WERI-Rb-1 (cell line): ENCODE measurements at regions not wholly inside any gene's neighbourhood (a gene's known extent, or its start where the extent isn't known, plus 50 kb on each side); places are given as distances from the start of the nearest gene placed in this dataset.
"Not testable (repeated sequence)": the region's sequence is repeated elsewhere in the genome, so short reads cannot be mapped to it uniquely, and the experiment has no call there.

Source experiments
- DNase-seq: peaks from one replicate; pipeline ENCODE4 v3.0.0-alpha.2; 2020
- H3K27ac ChIP-seq: fragments of 250-450 bp; sonication (Bioruptor Pico); 2 replicates; pipeline ENCODE4 v1.5.1; 2020; ENCODE audit warnings: mild to moderate bottlenecking, moderate library complexity
- H3K27me3 ChIP-seq: fragments of 250-450 bp; sonication (Bioruptor Pico); 2 replicates; pipeline ENCODE4 v1.5.1; 2021; ENCODE audit warnings: mild to moderate bottlenecking, low read depth, moderate library complexity; ENCODE audit not compliant: insufficient read depth, severe bottlenecking
- H3K36me3 ChIP-seq: fragments of 250-450 bp; sonication (Bioruptor Pico); 2 replicates; pipeline ENCODE4 v1.5.1; 2020; ENCODE audit warnings: mild to moderate bottlenecking, moderate library complexity
- H3K4me3 ChIP-seq: 2 replicates; pipeline ENCODE4 v1.5.1; 2011; ENCODE audit warnings: low read depth, mild to moderate bottlenecking, control low read depth, low read length
- H3K9me3 ChIP-seq: fragments of 250-450 bp; sonication (Bioruptor Pico); 2 replicates; pipeline ENCODE4 v1.5.1; 2021; ENCODE audit warnings: mild to moderate bottlenecking, moderate library complexity; ENCODE audit not compliant: severe bottlenecking
- TF ChIP-seq, protein P1 (sequence below): IDR thresholded peaks from 2 replicates; pipeline ENCODE4 v1.5.1; 2011; ENCODE audit warnings: low read depth, mild to moderate bottlenecking, control low read depth, inconsistent platforms, low read length

DNA sequence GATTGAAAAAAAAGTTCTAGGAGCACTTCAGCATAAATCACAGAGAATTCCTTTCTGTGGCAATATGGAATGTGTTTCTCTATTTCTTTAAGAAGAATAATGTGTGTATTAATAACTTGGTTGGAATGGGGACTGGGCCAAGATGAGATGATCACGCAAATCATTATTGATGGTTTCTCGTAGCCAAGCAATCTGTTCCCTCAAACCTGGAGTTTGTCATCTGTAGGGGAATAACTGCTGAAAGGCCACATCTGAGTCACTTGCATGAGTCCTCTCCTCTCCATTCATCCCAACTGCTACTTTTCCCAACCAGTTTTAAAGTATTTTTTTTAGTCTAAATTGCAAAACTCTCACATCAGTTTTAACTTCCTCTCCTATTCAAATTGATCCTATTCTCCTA, 480.4 kb downstream of the PLPP3 start:
- H3K27ac ChIP-seq, result no peak overlapping the region
- H3K36me3 ChIP-seq, result no peaks in the 10 kb centered on the region
- no peak for DNase-seq
- H3K4me3 ChIP-seq, result no peak overlapping the region
- H3K27me3 ChIP-seq, result no peaks in the 10 kb centered on the region
- H3K9me3 ChIP-seq, result no peaks in the 10 kb centered on the region
- TF ChIP-seq, protein P1, sequence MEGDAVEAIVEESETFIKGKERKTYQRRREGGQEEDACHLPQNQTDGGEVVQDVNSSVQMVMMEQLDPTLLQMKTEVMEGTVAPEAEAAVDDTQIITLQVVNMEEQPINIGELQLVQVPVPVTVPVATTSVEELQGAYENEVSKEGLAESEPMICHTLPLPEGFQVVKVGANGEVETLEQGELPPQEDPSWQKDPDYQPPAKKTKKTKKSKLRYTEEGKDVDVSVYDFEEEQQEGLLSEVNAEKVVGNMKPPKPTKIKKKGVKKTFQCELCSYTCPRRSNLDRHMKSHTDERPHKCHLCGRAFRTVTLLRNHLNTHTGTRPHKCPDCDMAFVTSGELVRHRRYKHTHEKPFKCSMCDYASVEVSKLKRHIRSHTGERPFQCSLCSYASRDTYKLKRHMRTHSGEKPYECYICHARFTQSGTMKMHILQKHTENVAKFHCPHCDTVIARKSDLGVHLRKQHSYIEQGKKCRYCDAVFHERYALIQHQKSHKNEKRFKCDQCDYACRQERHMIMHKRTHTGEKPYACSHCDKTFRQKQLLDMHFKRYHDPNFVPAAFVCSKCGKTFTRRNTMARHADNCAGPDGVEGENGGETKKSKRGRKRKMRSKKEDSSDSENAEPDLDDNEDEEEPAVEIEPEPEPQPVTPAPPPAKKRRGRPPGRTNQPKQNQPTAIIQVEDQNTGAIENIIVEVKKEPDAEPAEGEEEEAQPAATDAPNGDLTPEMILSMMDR, result no peak

DNA sequence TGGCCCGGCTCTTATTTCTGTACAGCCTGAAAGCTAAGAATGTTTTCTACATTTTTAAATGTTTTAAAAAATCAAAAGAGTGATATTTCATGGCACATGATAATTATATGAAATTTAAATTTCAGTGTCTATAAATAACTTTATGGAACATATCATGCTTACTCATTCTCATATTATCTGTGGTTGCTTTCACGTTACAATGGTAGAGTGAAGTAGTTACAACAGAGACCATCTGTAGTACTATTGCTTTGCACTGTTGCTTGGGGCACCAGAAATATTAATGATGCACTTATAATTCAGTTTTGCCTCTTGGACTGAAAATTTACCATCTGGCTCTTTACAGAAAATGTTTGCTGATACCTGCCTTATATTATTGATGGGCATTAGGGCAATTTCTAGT, 481.6 kb downstream of the PLPP3 start:
- no peaks in the 10 kb centered on the region for H3K36me3 ChIP-seq
- H3K27me3 ChIP-seq, result no peaks in the 10 kb centered on the region
- no peak for DNase-seq
- TF ChIP-seq, protein P1, result no peak
- H3K27ac ChIP-seq, result no peak overlapping the region
- H3K9me3 ChIP-seq, result no peaks in the 10 kb centered on the region
- no peak overlapping the region for H3K4me3 ChIP-seq

GRCh38 chr1:56095696-56096665, 483.4 kb downstream of the PLPP3 start:
- TF ChIP-seq, protein P1, result no peak
- H3K4me3 ChIP-seq, result no peak overlapping the region
- no peak for DNase-seq
- no peaks in the 10 kb centered on the region for H3K9me3 ChIP-seq
- no peak overlapping the region for H3K27ac ChIP-seq
- no peaks in the 10 kb centered on the region for H3K27me3 ChIP-seq
- H3K36me3 ChIP-seq, result no peaks in the 10 kb centered on the region

GRCh38 chr1:56094168-56094567, 485.2 kb downstream of the PLPP3 start:
- Histone ChIP-seq H3K27ac (no peak overlapping the region), H3K4me3 (no peak overlapping the region), H3K36me3 (no peaks in the 10 kb centered on the region), H3K27me3 (no peaks in the 10 kb centered on the region), H3K9me3 (no peaks in the 10 kb centered on the region)
- TF ChIP-seq, protein P1, result no peak
- no peak for DNase-seq

DNA sequence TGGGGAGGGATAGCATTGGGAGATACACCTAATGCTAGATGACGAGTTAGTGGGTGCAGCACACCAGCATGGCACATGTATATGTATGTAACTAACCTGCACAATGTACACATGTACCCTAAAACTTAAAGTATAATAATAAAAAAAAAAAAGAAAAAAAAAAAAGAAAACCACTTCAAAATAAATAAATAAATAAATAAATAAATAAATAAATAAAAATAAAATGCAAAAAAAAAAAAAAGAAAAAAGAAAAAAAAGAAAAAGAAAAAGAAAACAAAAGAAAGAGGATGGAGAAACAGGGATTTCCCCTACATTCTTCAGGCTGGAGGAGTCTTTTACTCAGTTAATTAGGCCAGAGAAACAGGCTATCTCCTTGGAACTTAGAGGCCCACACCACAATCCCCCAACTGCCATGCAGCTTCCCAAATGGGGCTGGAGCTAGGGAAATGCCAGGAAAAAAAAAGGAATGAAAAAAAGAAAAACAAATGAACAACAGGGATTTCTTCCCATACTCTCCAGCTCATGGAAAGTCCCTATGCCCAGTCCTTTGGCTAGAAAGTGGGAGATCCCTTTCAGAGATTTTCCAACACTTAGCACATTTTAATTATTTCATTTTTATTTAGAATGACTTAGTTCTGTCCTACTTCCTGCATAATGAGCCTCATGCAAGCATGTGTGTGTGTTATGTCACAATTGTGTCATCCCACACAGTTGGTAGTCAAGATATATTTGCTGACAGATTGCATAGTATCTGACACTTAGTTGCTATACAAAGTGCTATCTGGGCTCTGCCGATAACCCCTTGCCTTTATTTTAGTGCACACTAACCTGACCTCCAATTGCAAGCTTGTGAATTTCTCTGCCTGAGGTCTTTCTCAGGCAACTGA, 486.4 kb downstream of the PLPP3 start:
- Histone ChIP-seq H3K27ac (no peak overlapping the region), H3K4me3 (no peak overlapping the region), H3K9me3 (no peaks in the 10 kb centered on the region), H3K27me3 (no peaks in the 10 kb centered on the region), H3K36me3 (no peaks in the 10 kb centered on the region)
- TF ChIP-seq, protein P1, result no peak
- no peak for DNase-seq

GRCh38 chr1:56089826-56090225, 489.5 kb downstream of the PLPP3 start:
- H3K9me3 ChIP-seq, H3K4me3 ChIP-seq, H3K27me3 ChIP-seq, H3K27ac ChIP-seq, DNase-seq, H3K36me3 ChIP-seq: not testable (repeated sequence)
